ENCODE measurements at regions not wholly inside any gene's neighbourhood (a gene's known extent, or its start where the extent isn't known, plus 50 kb on each side); places are given as distances from the start of the nearest gene placed in this dataset.

- H3K4me3 ChIP-seq (ENCODE audit: low read depth, low read length), result no peak overlapping the region
- DNase-seq (ENCODE audit: low read depth, low spot score), result no peak
- in situ Hi-C loops (cut with HindIII; ENCODE audit: low sequenced_read_pairs), result no loop called here
- no peak for TF ChIP-seq CTCF (IDR thresholded peaks at IDR 0.05; ENCODE audit: low read depth, low read length)
These were observed 867.8 kb upstream of the CDH8 start for GRCh38 chr16:62903961-62904502.

- TF ChIP-seq CTCF (IDR thresholded peaks at IDR 0.05; ENCODE audit: low read depth, low read length), result no peak
- no peak overlapping the region for H3K4me3 ChIP-seq (ENCODE audit: low read depth, low read length)
- in situ Hi-C loops (cut with HindIII; ENCODE audit: low sequenced_read_pairs), result no loop called here
- DNase-seq (ENCODE audit: low read depth, low spot score), result no peak
These were observed 863.5 kb upstream of the CDH8 start for GRCh38 chr16:62899737-62900136.

- TF ChIP-seq CTCF (IDR thresholded peaks at IDR 0.05; ENCODE audit: low read depth, low read length), result no peak
- no peak overlapping the region for H3K4me3 ChIP-seq (ENCODE audit: low read depth, low read length)
These were observed 852.9 kb upstream of the CDH8 start for GRCh38 chr16:62889097-62889496.

GRCh38 chr16:62883509-62883908 is 847.3 kb upstream of the CDH8 start:
- DNase-seq (ENCODE audit: low read depth, low spot score), result no peak
- no peak overlapping the region for H3K4me3 ChIP-seq (ENCODE audit: low read depth, low read length)
- in situ Hi-C loops (cut with HindIII; ENCODE audit: low sequenced_read_pairs), result no loop called here
- TF ChIP-seq CTCF (IDR thresholded peaks at IDR 0.05; ENCODE audit: low read depth, low read length), result no peak

More at GRCh38 chr16:62889097-62889496, 852.9 kb upstream of the CDH8 start:
- in situ Hi-C loops (cut with HindIII; ENCODE audit: low sequenced_read_pairs), result no loop called here
- no peak for DNase-seq (ENCODE audit: low read depth, low spot score)

GRCh38 chr16:62882552-62883221 is 846.4 kb upstream of the CDH8 start:
- in situ Hi-C loops (cut with HindIII; ENCODE audit: low sequenced_read_pairs), result no loop called here
- no peak overlapping the region for H3K4me3 ChIP-seq (ENCODE audit: low read depth, low read length)
- no peak for DNase-seq (ENCODE audit: low read depth, low spot score)
- TF ChIP-seq CTCF (IDR thresholded peaks at IDR 0.05; ENCODE audit: low read depth, low read length), result no peak

- in situ Hi-C loops (cut with HindIII; ENCODE audit: low sequenced_read_pairs), result no loop called here
- DNase-seq (ENCODE audit: low read depth, low spot score), result no peak
- no peak for TF ChIP-seq CTCF (IDR thresholded peaks at IDR 0.05; ENCODE audit: low read depth, low read length)
- no peak overlapping the region for H3K4me3 ChIP-seq (ENCODE audit: low read depth, low read length)
These were observed 839.9 kb upstream of the CDH8 start for GRCh38 chr16:62876133-62876532.
